ENCODE measurements at regions not wholly inside any gene's neighbourhood (a gene's known extent, or its start where the extent isn't known, plus 50 kb on each side); places are given as distances from the start of the nearest gene placed in this dataset.
A peak's percentile ranks its signal among the peaks of the same experiment; 100 is the strongest.

DNA sequence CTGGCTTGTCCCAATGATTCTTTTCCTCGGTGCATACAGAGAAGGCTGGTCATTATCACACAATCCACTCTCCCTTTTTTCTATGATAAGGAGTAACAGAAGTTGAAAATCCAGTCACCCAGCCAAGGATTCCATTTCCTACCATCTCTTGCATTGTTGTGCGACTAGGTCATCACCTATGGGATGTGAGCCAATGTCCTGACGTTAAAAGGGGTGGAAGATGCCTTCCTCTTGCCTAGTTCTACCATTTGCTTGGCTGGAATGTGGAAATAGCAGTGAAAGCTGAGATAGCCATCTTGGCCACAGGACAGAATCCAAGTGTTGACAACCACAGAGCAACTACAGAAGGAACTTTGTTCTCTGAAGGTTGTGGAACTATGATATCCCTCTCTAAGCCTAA, 132.2 kb upstream of the KIT start:
- H3K4me3 ChIP-seq (ENCODE audit: low read depth, low read length), result no peak overlapping the region

DNA sequence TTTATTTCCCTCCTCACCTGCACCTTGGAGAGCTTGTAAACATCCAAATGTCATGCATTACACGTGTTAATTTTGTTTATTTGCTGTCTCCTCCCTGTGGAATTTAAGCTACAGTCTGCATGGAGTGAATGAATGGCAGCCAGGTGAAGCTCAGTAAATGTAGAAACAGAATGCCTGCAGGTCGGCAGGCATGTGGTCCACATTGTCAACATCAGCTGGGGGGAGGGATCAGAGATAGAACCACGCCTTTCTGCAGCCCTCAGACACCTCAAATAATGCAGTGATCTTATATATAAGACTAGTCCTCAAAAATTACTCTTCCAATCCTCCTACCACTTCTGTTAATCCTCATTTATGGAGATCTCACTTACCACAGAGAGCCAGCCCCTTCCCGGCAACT, 131.2 kb upstream of the KIT start:
- DNase-seq, result no peak
- H3K4me3 ChIP-seq (ENCODE audit: low read depth, low read length), result no peak overlapping the region
- no peak overlapping the region for H3K27ac ChIP-seq
- no peaks in the 10 kb centered on the region for H3K9me3 ChIP-seq (ENCODE audit: severe bottlenecking)
- peaks cover 5% of the 10 kb centered on the region for H3K27me3 ChIP-seq (ENCODE audit: insufficient read depth, low read depth, severe bottlenecking)
- TF ChIP-seq, protein P1, sequence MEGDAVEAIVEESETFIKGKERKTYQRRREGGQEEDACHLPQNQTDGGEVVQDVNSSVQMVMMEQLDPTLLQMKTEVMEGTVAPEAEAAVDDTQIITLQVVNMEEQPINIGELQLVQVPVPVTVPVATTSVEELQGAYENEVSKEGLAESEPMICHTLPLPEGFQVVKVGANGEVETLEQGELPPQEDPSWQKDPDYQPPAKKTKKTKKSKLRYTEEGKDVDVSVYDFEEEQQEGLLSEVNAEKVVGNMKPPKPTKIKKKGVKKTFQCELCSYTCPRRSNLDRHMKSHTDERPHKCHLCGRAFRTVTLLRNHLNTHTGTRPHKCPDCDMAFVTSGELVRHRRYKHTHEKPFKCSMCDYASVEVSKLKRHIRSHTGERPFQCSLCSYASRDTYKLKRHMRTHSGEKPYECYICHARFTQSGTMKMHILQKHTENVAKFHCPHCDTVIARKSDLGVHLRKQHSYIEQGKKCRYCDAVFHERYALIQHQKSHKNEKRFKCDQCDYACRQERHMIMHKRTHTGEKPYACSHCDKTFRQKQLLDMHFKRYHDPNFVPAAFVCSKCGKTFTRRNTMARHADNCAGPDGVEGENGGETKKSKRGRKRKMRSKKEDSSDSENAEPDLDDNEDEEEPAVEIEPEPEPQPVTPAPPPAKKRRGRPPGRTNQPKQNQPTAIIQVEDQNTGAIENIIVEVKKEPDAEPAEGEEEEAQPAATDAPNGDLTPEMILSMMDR (IDR thresholded peaks at IDR 0.05; ENCODE audit: low read depth, low read length), result no peak
- no peaks in the 10 kb centered on the region for H3K36me3 ChIP-seq

More for the DNA sequence above, 132.2 kb upstream of the KIT start:
- Histone ChIP-seq H3K9me3 (ENCODE audit: severe bottlenecking) (no peaks in the 10 kb centered on the region), H3K27me3 (ENCODE audit: insufficient read depth, low read depth, severe bottlenecking) (peaks cover 5% of the 10 kb centered on the region), H3K27ac (no peak overlapping the region), H3K36me3 (no peaks in the 10 kb centered on the region)
- DNase-seq, result no peak
- TF ChIP-seq, protein P1 (IDR thresholded peaks at IDR 0.05; ENCODE audit: low read depth, low read length), result no peak

DNA sequence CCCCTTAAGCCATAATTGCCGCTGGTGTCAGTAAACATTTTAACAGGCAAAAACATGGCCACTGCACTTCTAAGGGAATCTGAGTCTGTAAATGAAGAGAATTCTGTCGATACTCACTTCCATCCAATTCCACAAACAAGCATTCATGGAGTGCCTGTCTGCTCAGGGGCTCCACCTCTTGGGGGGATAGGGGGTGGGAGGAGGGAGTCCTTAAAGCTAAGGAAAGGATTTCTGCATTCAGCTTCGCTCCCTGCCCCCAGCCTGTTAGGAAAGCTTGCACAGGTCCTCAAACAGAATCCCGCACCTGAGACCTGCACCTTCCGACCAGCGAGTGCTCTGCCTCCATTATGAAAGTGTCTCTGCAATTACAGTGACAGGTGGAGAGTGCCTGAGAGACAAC, 130.2 kb upstream of the KIT start:
- TF ChIP-seq, protein P1 (IDR thresholded peaks at IDR 0.05; ENCODE audit: low read depth, low read length), result no peak
- Histone ChIP-seq H3K4me3 (ENCODE audit: low read depth, low read length) (no peak overlapping the region), H3K27me3 (ENCODE audit: insufficient read depth, low read depth, severe bottlenecking) (peaks cover 5% of the 10 kb centered on the region), H3K9me3 (ENCODE audit: severe bottlenecking) (no peaks in the 10 kb centered on the region), H3K36me3 (no peaks in the 10 kb centered on the region), H3K27ac (no peak overlapping the region)
- no peak for DNase-seq

DNA sequence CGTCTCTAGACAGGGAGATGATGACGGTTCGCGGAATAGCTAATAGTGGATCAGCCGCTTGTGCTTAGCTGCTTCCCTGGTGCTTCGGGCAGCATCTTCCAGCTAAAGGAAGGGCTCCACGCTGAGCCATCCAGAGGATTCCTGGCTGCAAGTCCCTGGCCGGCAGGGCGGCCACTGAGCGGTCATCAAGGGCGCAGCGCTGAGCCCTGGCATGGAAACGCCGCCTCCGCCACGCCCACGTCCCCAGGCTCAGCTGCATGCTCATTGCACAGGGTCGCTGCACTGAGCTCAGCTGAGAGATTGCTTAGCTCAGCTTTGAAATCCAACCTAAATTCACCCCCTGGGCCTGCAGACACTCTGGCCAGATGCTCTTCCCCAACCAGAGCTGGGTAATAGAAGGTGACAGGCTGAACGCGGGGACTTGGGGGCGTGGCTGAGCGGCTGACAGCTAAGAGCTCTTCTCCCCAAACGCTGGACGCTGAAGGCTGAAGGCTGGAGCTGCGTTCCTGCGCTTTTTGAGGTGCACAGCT, 118.2 kb upstream of the KIT start:
- TF ChIP-seq, protein P1 (IDR thresholded peaks at IDR 0.05; ENCODE audit: low read depth, low read length), result 0 out of 2 replicates have a peak, but pooled peaks have one; percentile 17
- Histone ChIP-seq H3K4me3 (ENCODE audit: low read depth, low read length) (peak overlapping the region; percentile 30), H3K36me3 (no peaks in the 10 kb centered on the region), H3K9me3 (ENCODE audit: severe bottlenecking) (no peaks in the 10 kb centered on the region), H3K27me3 (ENCODE audit: insufficient read depth, low read depth, severe bottlenecking) (peaks cover 10% of the 10 kb centered on the region), H3K27ac (no peak overlapping the region)
- DNase-seq, result peak; percentile 65

DNA sequence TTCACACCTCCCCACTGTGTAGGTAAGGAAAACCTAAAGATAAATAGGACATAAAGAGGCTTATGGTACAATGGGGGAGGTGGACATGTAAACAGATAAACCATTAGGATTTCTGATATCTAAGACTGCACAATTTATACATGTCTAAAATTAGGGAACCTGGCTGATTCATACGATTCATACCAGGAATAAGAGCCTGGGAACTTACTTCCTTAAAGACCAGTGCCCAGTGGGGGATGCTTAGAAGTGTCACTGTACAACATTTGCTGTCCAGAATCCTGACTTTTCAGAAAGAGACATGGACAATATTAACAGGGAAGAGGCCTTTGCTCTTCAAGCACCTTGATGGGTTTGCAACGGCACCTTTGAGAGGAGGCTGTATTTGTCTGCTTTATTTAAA, 116.8 kb upstream of the KIT start:
- H3K4me3 ChIP-seq (ENCODE audit: low read depth, low read length), result no peak overlapping the region
- no peaks in the 10 kb centered on the region for H3K9me3 ChIP-seq (ENCODE audit: severe bottlenecking)
- no peak for DNase-seq
- H3K27ac ChIP-seq, result no peak overlapping the region
- peaks cover 10% of the 10 kb centered on the region for H3K27me3 ChIP-seq (ENCODE audit: insufficient read depth, low read depth, severe bottlenecking)
- no peaks in the 10 kb centered on the region for H3K36me3 ChIP-seq
- TF ChIP-seq, protein P1 (IDR thresholded peaks at IDR 0.05; ENCODE audit: low read depth, low read length), result no peak
